Progenitor cell of endocrine pancreas (in vitro differentiated cells): ENCODE measurements at regions not wholly inside any gene's neighbourhood (a gene's known extent, or its start where the extent isn't known, plus 50 kb on each side); places are given as distances from the start of the nearest gene placed in this dataset.

Source experiments
- DNase-seq: peaks from one replicate; pipeline ENCODE4 v3.0.0; 2021; ENCODE audit warnings: low spot score; ENCODE audit not compliant: unreplicated experiment
- H3K27ac Mint-ChIP-seq: 2 replicates; pipeline ENCODE4 v1.8.0; 2021; ENCODE audit warnings: mild to moderate bottlenecking, moderate library complexity, mixed read lengths
- H3K27me3 Mint-ChIP-seq: 2 replicates; pipeline ENCODE4 v1.8.0; 2021; ENCODE audit warnings: mixed read lengths
- H3K36me3 Mint-ChIP-seq: 2 replicates; pipeline ENCODE4 v1.8.0; 2022; ENCODE audit warnings: mixed read lengths; ENCODE audit not compliant: insufficient read depth
- H3K4me1 Mint-ChIP-seq: 2 replicates; pipeline ENCODE4 v1.8.0; 2021; ENCODE audit warnings: low read depth, mixed read lengths
- H3K4me3 Mint-ChIP-seq: 2 replicates; pipeline ENCODE4 v1.8.0; 2021; ENCODE audit warnings: low read depth, mild to moderate bottlenecking, moderate library complexity, mixed read lengths
- H3K9me3 Mint-ChIP-seq: 2 replicates; pipeline ENCODE4 v1.8.0; 2021; ENCODE audit warnings: low read depth, mixed read lengths
- CTCF ChIP-seq: fragments of 200-600 bp; sonication (generic); IDR thresholded peaks from one replicate; pipeline ENCODE4 v1.5.0; 2021; ENCODE audit warnings: antibody characterized with exemption, mild to moderate bottlenecking; ENCODE audit not compliant: unreplicated experiment

GRCh38 chr10:59562126-59562525, 147.5 kb downstream of the SLC16A9 start:
- H3K27me3 Mint-ChIP-seq = peaks cover 5% of the 10 kb centered on the region

GRCh38 chr10:59561477-59562121, 148.1 kb downstream of the SLC16A9 start:
- H3K27me3 Mint-ChIP-seq = peaks cover 5% of the 10 kb centered on the region
- H3K9me3 Mint-ChIP-seq = peaks cover 3% of the 10 kb centered on the region
- DNase-seq = no peak
- no peak for TF ChIP-seq CTCF
- no peak overlapping the region for H3K27ac Mint-ChIP-seq
- no peak overlapping the region for H3K4me3 Mint-ChIP-seq
- H3K4me1 Mint-ChIP-seq = peaks cover 34% of the 10 kb centered on the region
- H3K36me3 Mint-ChIP-seq = no peaks in the 10 kb centered on the region

More at GRCh38 chr10:59562126-59562525, 147.5 kb downstream of the SLC16A9 start:
- peaks cover 32% of the 10 kb centered on the region for H3K4me1 Mint-ChIP-seq
- TF ChIP-seq CTCF = no peak
- H3K4me3 Mint-ChIP-seq = no peak overlapping the region
- no peak for DNase-seq
- no peaks in the 10 kb centered on the region for H3K36me3 Mint-ChIP-seq
- no peak overlapping the region for H3K27ac Mint-ChIP-seq
- H3K9me3 Mint-ChIP-seq = peaks cover 3% of the 10 kb centered on the region

- Mint-ChIP-seq H3K4me3 (no peak overlapping the region), H3K4me1 (peaks cover 34% of the 10 kb centered on the region), H3K27me3 (peaks cover 5% of the 10 kb centered on the region), H3K9me3 (no peaks in the 10 kb centered on the region), H3K36me3 (no peaks in the 10 kb centered on the region), H3K27ac (no peak overlapping the region)
- no peak for TF ChIP-seq CTCF
- DNase-seq = no peak
These were observed 148.7 kb downstream of the SLC16A9 start for GRCh38 chr10:59560990-59561389.

GRCh38 chr10:59560161-59560560, 149.5 kb downstream of the SLC16A9 start:
- Mint-ChIP-seq H3K36me3 (no peaks in the 10 kb centered on the region), H3K27me3 (peaks cover 5% of the 10 kb centered on the region), H3K4me1 (peaks cover 34% of the 10 kb centered on the region), H3K27ac (no peak overlapping the region), H3K4me3 (no peak overlapping the region), H3K9me3 (no peaks in the 10 kb centered on the region)
- DNase-seq = no peak
- TF ChIP-seq CTCF = no peak

GRCh38 chr10:59558066-59558465, 151.6 kb downstream of the SLC16A9 start:
- no peak for TF ChIP-seq CTCF
- no peaks in the 10 kb centered on the region for H3K36me3 Mint-ChIP-seq
- H3K4me3 Mint-ChIP-seq = no peak overlapping the region
- peaks cover 5% of the 10 kb centered on the region for H3K27me3 Mint-ChIP-seq
- H3K9me3 Mint-ChIP-seq = no peaks in the 10 kb centered on the region
- no peak for DNase-seq
- no peak overlapping the region for H3K27ac Mint-ChIP-seq
- H3K4me1 Mint-ChIP-seq = peaks cover 34% of the 10 kb centered on the region
